Activated CD4-positive, alpha-beta T cell treated with anti-CD3 and anti-CD28 coated beads for 4 hours (primary cell): ENCODE measurements at regions not wholly inside any gene's neighbourhood (a gene's known extent, or its start where the extent isn't known, plus 50 kb on each side); places are given as distances from the start of the nearest gene placed in this dataset.

Experiments used
- DNase-seq, 2 donors: peaks; one replicate each; pipeline ENCODE4 v3.0.0-alpha.2; 2020

DNA sequence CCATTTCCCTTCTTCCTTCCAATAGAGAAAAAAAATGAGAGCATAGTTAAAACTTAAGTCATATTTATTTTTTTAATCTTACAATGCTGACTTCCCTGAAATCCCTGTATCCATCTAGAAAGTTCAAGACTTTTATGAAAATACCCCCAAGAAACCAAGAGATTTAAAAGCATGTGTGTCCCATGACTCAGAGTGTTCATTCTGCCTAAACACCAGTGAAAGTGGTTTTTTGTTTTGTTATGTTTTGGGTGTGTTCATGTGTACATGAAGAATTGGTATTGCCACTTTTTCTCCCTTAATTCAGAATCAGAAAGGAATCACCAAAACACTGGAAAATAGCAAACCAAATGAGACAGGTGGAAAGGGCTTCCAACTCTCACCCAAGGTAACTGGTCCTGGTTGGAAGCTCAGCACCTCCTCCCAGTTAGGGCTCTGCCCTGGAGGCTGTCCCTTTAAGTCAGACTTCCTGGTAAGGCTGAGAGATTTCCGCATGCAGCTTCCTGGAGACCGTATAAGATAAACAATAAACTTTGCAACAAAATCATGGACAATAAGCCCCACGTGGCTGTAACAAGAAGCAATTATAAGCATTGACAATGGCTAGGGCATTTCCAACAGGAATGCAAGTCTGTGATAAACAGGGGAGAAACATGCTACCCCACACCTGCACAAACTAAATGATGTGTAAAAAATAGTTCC lies 121.9 kb upstream of the ARHGEF3 start:
- peak; percentile 24 to 41 for DNase-seq

DNA sequence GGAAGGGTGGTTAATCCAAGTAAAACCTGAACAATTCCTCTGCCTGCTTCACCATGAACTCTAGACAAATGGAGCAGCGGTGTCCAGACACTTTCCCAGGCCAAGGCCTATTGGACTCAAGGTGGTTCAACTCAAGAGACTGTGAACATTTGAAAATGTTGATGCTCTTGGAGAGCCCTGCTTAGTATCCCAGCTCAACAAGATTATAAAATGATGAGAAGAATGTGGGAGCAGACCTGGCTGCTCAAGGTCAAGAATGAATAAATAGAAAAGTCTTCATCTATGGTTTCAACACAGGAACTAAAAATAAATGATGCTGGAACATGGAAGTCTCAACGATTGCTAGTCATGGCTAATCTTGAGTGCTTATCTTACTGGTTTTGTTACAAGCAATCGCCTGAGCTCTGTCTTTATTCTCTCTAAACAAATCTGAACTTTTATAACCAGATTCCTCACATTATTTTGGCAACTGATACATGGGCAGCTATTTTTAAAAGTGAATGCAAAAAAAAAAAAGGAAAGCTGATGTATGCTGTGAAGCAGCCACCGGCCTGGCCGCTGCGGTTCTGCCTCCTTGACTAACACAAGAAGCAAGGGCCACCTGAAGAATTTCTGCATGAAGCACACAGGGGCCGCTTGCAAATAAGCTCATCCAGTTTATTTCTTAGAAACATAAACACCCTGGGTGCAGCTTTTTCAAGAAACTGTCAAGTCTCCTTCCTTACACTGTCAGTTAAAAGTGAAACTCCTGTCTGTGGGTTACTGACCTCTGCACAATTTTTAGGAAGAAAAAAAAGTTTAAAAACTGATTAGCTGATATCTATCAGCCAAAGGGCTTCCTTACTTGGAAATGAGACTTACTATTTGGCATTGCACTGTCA lies 120.1 kb upstream of the ARHGEF3 start:
- DNase-seq, result peak in 1 of 2 donors; percentile 15

DNA sequence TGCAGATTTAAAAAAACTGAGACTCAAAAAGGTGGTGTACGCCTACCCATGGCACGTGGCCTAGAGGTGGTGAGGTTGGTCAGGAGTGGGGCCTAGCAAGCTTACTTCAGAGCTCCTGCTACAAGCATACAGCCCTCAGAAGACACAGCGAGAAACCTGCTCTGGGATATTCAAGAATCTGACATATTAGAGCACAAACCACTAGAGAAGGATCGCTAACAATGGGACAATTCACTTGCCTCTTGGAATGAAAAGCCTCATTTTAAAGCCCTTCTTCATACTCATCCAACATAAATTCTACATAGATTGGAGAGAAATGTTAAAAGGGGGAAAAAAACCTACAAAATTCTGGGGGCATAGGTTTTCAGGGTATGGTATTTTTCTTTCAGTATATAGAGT lies 118.0 kb upstream of the ARHGEF3 start:
- DNase-seq, result no peak

DNA sequence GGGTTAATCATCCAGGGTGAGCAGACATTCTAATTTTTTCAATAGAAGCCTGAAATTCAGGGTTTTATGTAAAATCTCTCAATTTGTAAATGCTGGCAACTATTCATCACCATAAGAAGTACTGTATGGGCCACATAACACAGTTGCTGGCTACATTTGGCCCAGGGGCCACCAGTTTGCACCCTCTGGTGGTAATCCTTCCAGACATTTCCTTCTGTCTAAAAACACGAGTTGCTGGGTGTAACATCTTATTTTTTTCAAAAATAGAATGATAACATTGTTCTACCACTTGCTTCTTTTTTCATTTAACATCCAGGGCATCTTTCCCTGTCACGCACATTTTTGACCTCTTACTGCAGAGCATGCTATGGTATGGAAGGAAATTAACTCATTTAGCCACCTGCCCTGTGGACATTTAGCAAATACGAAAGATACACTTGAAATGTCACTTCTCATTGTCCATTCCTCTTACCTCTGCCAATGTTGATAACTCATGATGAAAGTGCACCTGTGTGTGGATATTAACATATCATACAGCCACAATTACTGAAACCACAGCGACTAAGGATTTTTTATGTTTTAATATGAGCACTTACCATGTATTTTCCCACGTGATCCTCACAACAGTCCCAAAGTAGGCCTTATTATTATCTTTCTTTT lies 117.5 kb upstream of the ARHGEF3 start:
- no peak for DNase-seq

DNA sequence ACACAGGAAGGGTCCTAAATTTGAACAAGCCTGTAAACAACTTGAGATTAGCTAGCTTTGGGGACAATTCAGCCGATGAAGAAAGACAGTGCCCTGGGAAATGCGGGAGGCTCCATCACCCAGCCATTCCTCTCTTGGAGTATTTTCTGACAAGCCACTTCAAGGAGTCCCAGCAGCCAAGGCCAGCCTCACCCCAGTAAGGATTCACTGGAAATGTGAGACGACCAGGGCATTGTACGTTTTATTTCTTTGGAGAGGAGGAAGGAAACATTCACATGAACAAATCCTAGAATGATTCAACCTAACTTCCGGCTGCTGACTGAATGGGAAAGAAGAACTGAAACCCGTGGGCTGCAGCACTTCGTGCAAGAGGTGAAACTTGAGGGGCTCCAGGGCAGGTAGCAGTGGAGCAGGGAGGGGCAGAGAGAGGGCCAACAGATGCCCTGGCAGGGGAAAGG lies 116.4 kb upstream of the ARHGEF3 start:
- DNase-seq, result peak in 1 of 2 donors; percentile 33

DNA sequence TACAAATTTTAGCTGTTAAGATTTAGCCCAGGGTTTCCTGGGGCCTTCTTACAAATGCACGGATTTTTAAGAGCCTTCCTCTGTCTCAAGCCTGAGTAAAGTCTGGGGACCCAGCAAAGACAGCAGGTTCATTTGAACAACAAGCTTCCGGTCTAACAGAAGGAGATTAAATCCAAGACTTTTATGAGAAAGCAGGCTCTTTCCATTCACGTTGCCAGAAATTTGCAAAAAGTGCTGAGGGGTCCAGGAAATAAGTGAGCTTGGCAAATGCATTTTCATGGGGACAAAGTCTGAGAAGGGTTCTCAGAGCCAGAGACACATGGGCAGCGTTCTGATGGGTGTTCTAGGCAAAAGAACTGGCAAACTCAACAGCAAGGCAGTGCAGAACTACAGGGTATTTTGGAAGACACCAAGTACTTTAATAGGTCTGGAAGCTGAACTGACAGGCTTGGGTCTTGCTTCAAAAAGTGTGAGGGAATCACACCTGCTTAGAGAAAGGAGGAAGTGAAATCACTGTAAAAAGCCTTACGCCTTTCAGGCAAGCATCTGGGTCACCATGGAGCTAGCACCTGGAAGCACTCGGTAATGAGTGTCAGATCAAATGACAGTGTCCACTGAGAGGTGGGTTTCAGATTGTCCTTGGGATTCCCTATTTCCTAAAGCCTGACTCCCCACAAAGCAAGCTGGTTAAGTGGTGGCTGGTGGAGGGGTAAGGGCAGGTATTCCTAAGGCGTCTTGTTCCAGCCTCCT lies 115.8 kb upstream of the ARHGEF3 start:
- no peak for DNase-seq

DNA sequence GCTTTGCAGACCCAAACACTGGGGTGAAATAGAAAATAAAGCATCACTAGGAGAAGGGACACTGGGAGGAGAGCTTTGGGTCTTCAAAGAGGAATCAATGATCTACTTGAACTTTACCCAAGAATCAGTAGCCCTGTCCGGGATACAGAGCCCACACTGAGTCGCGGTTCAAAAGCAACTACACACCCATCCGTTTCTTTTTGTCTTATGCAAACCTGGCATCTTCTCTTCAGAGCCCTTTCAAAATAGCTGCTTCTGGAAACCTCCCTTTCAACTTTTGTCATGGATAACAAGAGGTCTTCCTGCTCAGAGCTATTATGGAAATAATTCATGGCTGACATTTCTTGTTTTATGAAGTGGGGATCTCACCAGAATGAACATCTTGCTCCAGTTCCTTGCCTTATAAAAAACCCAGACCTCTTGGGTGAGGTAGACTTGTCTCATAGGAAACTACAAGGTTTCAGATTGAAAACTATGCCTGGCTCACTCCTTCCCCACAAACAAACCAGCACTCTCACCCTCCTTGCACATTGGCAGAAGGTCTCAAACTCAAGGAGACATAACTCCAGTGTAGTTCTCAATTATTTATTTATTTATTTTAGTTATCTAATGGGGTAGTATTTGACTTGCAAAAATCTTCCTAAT lies 115.1 kb upstream of the ARHGEF3 start:
- no peak for DNase-seq

DNA sequence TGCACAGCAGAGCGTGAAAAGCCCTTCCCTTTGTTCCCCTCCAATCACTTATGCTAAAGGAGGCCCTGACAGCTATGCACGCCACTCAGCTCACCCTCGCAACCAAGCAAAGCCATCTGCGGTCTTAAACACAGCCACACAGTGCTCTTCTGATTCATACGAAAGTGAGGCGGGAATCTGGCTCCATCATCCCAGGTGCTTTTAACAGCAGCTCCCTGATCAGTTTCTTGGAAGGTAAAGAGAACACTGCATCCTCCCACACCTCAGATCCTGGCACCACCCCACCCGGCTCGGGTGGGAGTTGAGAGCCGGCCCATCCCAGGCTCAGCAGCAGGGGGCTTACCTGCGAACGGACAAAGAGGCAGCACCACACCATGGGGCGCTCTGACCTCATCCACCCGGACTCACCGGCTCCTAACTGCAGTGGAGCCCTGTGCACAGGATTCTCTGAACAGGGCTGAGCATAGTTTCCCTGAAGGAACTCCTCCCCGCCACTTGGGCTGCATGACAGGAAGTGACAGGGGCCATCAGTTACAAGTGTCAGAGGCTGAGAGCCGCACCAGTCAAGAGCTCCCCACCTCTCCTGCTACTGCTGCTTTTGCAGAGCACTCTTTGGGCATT lies 114.3 kb upstream of the ARHGEF3 start:
- DNase-seq, result peak; percentile 58 to 64

DNA sequence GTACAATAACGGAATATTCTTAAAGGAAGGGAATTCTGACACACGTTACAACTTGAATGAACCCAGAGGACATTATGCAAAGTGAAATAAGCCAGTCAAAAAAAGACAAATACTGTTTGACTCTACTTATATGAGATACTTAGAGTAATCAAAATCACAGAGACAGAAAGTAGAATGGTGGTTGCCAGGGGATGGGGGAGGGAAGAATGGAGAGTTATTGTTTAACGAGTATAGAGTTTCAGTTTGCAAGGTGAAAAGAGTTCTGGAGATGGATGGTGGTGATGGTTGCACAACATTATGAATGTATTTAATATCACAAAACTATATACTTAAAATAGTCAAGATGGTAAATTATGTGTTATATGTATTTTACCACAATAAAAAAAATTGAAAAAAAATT lies 112.9 kb upstream of the ARHGEF3 start:
- DNase-seq, result no peak

DNA sequence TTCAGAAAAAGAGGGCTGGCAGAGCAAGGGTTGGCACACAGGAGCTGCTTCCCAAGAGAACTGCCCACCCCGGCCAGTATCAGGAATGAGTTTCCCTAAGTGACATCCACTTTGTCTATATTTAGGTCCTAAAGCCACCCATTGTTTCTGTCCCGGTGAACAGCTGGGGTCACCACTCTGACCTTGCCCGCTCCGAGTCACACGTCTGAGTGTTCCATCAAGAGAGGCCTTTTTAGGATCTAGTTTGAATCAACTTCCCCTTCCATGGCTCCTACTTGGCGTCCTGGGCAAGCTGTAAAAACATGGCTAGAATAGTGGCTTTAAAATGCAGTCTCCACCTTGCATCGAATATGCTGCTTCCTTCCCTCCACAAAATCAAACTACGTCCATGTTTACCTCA lies 109.6 kb upstream of the ARHGEF3 start:
- no peak for DNase-seq

DNA sequence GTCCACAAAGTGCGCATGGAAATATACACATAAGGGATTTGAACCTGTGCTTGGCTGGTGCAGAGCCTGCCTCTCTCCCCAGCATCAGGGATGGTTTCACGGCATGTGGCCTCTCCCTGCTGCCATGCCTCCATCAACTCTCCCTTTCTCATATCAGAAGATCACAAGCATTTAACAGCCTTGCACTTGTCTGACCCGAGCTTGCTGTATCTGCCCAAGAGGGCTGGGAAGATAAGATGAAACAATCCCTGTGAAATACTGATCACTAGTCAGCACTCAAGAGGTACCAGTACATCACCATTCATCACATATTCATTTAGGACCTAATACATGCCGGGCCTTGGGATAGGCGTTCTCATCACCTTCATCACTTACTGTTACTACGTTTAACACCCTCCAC lies 107.6 kb upstream of the ARHGEF3 start:
- DNase-seq, result no peak

DNA sequence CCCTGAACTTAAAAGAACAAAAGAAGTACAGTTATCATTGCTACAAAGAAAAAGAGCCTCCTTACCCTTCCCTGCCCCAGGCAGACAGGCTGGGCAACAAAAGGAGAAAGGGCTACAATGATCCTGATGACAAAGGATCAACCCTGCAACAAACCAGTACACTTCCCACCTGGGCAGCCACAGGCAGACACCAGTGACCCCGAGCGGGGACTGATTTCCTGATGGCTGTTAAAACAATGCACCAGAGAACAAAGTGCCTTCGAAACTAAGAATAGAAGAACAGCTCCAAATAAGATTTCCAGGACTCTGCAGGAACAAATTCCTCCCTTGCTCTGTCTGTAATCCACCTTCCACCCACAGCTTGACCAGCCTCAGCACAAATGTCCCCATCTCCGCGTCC lies 106.3 kb upstream of the ARHGEF3 start:
- DNase-seq, result no peak

DNA sequence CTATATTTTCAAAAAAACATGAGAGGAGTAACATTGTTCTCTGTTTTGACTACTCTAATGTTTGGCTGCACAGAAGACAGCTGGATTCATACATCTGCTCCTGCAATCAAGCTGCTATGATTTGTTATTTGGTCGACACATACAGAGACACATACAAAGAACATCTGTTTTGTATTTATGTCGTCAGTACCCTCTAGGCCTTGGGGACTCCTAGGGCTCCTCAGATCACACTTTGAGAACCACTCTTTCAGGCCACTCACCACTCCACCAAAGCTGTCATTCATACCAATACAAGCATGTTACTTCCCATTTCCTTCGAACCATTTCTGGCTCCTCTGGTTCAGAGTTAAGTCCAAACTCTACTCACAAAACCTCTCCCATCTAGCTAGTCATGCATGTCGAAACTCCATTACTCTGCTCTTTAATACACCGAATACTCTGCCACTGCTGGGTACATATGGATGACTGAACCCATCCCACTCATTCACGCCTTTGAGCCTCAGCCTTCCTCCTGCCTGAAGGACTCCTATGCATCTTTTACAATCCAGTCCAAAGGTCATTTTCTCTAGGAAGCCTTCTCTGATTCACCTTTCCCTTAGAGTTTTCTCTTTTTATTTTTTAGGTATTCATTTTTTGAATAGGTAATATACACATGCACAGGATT lies 102.9 kb upstream of the ARHGEF3 start:
- no peak for DNase-seq

DNA sequence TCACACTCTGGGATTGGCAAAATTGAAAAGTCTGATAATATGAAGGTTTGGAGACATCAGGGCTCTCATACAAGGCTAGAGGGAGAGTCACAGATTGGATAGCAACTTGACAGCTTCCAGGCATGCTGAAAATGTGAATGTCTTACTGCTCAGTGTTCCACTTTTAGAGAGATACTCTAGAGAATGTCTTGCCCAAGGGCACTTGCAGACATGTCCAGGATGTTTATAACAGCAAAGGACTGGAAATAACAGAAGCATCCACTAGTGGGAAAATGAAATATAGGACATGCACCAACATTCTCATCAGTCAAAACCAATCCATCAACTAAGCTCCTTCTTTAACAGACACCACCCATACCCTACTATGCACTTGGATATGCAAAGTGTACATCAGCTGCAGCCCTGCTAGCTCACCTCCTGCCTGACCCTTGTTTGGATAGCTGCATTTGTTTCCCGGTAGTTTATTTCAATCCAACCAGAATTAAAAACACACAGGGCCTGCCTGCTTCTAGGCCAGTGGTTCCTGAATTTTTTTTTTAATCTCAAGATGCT lies 101.6 kb upstream of the ARHGEF3 start:
- no peak for DNase-seq

DNA sequence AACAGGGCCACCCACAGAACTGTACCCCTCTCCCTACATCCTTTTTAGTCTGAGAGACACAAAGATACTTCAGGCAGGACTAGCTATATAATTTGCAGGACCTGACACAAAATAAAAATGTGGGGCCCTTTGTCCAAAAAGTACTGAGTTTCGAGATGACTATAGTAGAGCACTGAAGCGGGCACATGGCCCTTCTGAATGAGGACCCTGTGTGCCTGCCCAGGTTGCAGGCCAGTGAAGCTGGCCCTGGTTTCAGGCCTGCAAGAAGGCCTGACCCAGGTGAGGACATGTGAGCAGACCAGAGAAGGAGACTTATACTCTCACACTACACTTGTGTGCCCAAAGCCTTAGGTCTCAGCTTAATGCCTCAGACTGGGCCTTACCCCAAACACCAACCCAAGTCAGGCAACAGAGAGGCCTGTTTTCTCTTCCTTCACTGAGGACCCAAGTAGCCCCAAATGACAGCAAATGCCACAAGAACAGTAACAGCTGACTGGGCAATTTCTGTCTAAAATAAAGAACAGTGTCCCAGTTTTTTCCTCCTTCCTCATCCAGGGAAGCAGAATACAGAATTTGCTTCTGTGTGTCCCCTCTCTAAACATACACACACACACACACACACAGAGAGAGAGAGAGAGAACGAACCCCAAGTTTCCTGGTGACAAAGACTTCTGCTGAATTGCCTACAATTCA lies 100.9 kb upstream of the ARHGEF3 start:
- DNase-seq, result no peak

DNA sequence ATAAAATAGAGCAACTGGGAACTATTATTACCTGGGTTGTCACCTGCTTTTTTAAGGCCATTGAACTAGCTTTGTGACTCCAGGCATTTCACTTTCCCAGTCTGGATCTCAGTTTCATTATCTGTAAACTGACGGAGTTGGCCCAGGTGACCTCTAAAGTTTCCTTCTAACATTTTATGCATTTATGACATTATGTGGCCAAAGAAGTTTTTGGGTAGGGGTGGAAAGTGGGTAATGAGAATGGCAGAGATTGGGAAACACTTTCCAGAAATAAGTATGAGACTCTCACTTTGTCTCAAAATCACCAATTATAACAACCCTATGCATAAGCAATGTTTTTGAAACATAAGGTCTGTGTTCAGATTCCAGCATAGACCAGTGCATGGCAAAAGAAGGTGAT lies 99.1 kb upstream of the ARHGEF3 start:
- no peak for DNase-seq

DNA sequence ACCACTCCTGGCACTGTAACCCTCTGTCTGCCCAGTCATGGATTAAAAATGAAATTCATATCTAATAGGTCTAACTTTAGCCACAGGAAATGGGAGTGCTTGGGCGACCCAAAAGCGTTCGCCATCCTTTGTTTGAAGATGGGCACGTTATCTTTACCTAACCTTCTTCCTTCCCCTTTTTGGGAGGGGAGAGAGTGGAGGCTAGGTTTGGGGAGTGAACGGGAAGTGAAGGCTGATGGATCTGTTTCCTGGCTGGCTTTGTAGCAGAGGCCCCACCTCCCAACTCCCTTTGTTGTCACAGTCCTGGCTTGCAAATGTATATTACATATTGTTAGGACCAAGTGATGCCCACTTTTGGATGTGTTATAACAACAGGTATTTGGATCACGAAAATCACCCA lies 98.1 kb upstream of the ARHGEF3 start:
- DNase-seq, result no peak

DNA sequence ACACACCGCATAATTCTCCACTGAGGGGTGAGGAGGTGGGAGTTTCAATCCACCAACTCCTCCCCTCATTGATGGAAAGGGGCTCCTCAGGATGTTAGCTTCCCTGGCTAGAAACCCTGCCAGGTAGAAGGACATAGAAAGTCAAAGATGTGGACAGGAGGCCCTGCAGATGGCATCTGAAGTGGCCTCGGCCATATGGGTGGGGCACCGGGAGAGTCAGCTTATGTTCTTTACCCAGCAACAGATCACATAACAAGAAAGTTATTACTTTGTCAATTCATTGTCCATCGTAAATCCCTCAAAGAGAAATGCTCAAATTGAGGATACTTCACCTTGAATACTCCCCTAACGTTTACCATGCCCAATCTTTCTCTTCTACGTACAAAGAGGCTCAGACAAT lies 97.3 kb upstream of the ARHGEF3 start:
- no peak for DNase-seq

DNA sequence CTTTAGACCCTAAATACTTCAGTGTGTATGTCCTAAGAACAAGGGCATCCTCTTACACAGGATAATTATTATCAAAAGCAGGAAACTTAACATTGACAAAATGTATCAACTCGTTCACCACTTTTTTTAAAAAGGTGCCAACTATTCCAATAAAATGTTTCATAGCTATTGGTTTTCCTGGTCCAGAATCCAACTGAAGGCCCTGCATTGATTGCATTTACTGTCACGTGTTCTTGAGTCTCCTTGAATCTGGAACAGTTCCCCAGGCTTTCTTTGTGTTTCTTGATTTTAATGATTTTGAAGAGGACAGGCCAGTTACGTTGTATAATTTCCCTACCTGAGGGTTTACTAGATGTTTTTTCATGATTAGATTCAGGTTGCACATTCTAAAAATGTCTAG lies 94.6 kb upstream of the ARHGEF3 start:
- DNase-seq, result no peak

DNA sequence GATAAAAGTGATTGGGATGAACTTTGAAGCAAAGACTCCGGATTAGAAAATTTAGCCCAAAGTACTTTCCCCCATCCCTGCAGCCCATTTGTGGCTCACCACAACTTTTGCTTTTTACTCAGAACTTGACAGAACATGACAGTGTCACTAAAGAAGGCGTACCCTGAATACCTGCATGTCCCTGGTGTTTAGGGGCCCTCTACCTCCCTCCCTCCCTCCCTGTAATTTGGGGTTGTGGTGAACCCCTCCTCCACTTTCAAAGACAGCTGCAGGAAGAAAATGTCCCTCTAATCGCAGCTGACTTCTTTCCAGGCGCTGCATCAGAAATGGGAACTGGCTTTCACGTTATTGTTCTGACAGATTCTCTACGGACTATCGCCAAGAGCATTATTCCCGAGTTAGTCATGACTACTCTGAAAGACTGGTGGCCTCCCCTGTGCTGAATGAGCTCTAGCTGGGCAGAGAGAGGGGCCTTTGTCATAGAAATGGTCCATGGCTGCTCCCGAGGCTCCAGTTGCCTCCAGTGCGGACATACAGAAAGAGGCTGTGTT lies 93.2 kb upstream of the ARHGEF3 start:
- no peak for DNase-seq
